ENCODE measurements at regions not wholly inside any gene's neighbourhood (a gene's known extent, or its start where the extent isn't known, plus 50 kb on each side); places are given as distances from the start of the nearest gene placed in this dataset.

- no peaks in the 10 kb centered on the region for H3K9me3 Mint-ChIP-seq (ENCODE audit: low read depth)
These were observed 232.2 kb upstream of the BMPER start for GRCh38 chr7:33673029-33673700.

GRCh38 chr7:33674804-33675411 is 230.4 kb upstream of the BMPER start:
- Mint-ChIP-seq H3K27ac (ENCODE audit: unreplicated experiment) (no peak overlapping the region), H3K4me1 (ENCODE audit: low read depth) (peaks cover 6% of the 10 kb centered on the region), H3K27me3 (ENCODE audit: low read depth) (no peaks in the 10 kb centered on the region), H3K36me3 (ENCODE audit: low read depth) (peaks cover 5% of the 10 kb centered on the region), H3K4me3 (ENCODE audit: unreplicated experiment) (no peak overlapping the region), H3K9me3 (ENCODE audit: low read depth) (peaks cover 10% of the 10 kb centered on the region)
- TF ChIP-seq CTCF (IDR thresholded peaks at IDR 0.05) = no peak
- no peak for DNase-seq (ENCODE audit: low spot score)

More at GRCh38 chr7:33673029-33673700, 232.2 kb upstream of the BMPER start:
- Mint-ChIP-seq H3K27me3 (ENCODE audit: low read depth) (no peaks in the 10 kb centered on the region), H3K27ac (ENCODE audit: unreplicated experiment) (no peak overlapping the region), H3K4me3 (ENCODE audit: unreplicated experiment) (no peak overlapping the region), H3K36me3 (ENCODE audit: low read depth) (no peaks in the 10 kb centered on the region), H3K4me1 (ENCODE audit: low read depth) (peaks cover 19% of the 10 kb centered on the region)
- TF ChIP-seq CTCF (IDR thresholded peaks at IDR 0.05) = peak; percentile 24
- no peak for DNase-seq (ENCODE audit: low spot score)

GRCh38 chr7:33677556-33677955 is 227.8 kb upstream of the BMPER start:
- Mint-ChIP-seq H3K4me3 (ENCODE audit: unreplicated experiment) (no peak overlapping the region), H3K4me1 (ENCODE audit: low read depth) (no peaks in the 10 kb centered on the region), H3K36me3 (ENCODE audit: low read depth) (peaks cover 6% of the 10 kb centered on the region), H3K27me3 (ENCODE audit: low read depth) (no peaks in the 10 kb centered on the region), H3K9me3 (ENCODE audit: low read depth) (peaks cover 16% of the 10 kb centered on the region), H3K27ac (ENCODE audit: unreplicated experiment) (no peak overlapping the region)
- no peak for TF ChIP-seq CTCF (IDR thresholded peaks at IDR 0.05)
- DNase-seq (ENCODE audit: low spot score) = no peak

GRCh38 chr7:33678569-33679335 is 226.6 kb upstream of the BMPER start:
- no peak for TF ChIP-seq CTCF (IDR thresholded peaks at IDR 0.05)
- peaks cover 6% of the 10 kb centered on the region for H3K36me3 Mint-ChIP-seq (ENCODE audit: low read depth)
- H3K4me3 Mint-ChIP-seq (ENCODE audit: unreplicated experiment) = no peak overlapping the region
- H3K27me3 Mint-ChIP-seq (ENCODE audit: low read depth) = no peaks in the 10 kb centered on the region
- DNase-seq (ENCODE audit: low spot score) = no peak
- H3K27ac Mint-ChIP-seq (ENCODE audit: unreplicated experiment) = no peak overlapping the region
- H3K9me3 Mint-ChIP-seq (ENCODE audit: low read depth) = peaks cover 16% of the 10 kb centered on the region
- H3K4me1 Mint-ChIP-seq (ENCODE audit: low read depth) = no peaks in the 10 kb centered on the region

- no peaks in the 10 kb centered on the region for H3K4me1 Mint-ChIP-seq (ENCODE audit: low read depth)
- peaks cover 16% of the 10 kb centered on the region for H3K9me3 Mint-ChIP-seq (ENCODE audit: low read depth)
- no peak overlapping the region for H3K27ac Mint-ChIP-seq (ENCODE audit: unreplicated experiment)
- peaks cover 6% of the 10 kb centered on the region for H3K36me3 Mint-ChIP-seq (ENCODE audit: low read depth)
- no peak overlapping the region for H3K4me3 Mint-ChIP-seq (ENCODE audit: unreplicated experiment)
- DNase-seq (ENCODE audit: low spot score) = no peak
- H3K27me3 Mint-ChIP-seq (ENCODE audit: low read depth) = no peaks in the 10 kb centered on the region
- TF ChIP-seq CTCF (IDR thresholded peaks at IDR 0.05) = no peak
These were observed 224.7 kb upstream of the BMPER start for GRCh38 chr7:33680682-33681081.

Measured in chondrocyte (in vitro differentiated cells).